GM18907 (cell line): ENCODE measurements at regions not wholly inside any gene's neighbourhood (a gene's known extent, or its start where the extent isn't known, plus 50 kb on each side); places are given as distances from the start of the nearest gene placed in this dataset.
"Not testable (repeated sequence)": the region's sequence is repeated elsewhere in the genome, so short reads cannot be mapped to it uniquely, and the experiment has no call there.

ENCODE experiments used
- ATAC-seq: cut with Tn5 transposase; IDR thresholded peaks from one replicate; pipeline ENCODE4 v1.9.1; 2021; ENCODE audit warnings: mild to moderate bottlenecking, moderate library complexity; ENCODE audit not compliant: unreplicated experiment

- no peak for ATAC-seq
Measured at GRCh38 chr4:151559595-151559994, 150.6 kb downstream of the FHIP1A start.

GRCh38 chr4:151561551-151562256, 152.7 kb downstream of the FHIP1A start:
- ATAC-seq = no peak

- ATAC-seq = no peak
Measured at GRCh38 chr4:151563194-151563593, 154.2 kb downstream of the FHIP1A start.

- no peak for ATAC-seq
Measured at GRCh38 chr4:151564321-151564720, 155.3 kb downstream of the FHIP1A start.

GRCh38 chr4:151565583-151565982, 156.6 kb downstream of the FHIP1A start:
- ATAC-seq = no peak

GRCh38 chr4:151566053-151566452, 157.1 kb downstream of the FHIP1A start:
- no peak for ATAC-seq

GRCh38 chr4:151567056-151567455, 158.1 kb downstream of the FHIP1A start:
- ATAC-seq = peak; percentile 96

GRCh38 chr4:151568966-151569365, 160.0 kb downstream of the FHIP1A start:
- ATAC-seq = no peak

GRCh38 chr4:151569650-151570049, 160.7 kb downstream of the FHIP1A start:
- no peak for ATAC-seq

GRCh38 chr4:151573474-151573873, 164.5 kb downstream of the FHIP1A start:
- ATAC-seq = no peak

- no peak for ATAC-seq
Measured at GRCh38 chr4:151573945-151574344, 165.0 kb downstream of the FHIP1A start.

- no peak for ATAC-seq
Measured at GRCh38 chr4:151574968-151575367, 166.0 kb downstream of the FHIP1A start.

- no peak for ATAC-seq
Measured at GRCh38 chr4:151575646-151576045, 166.7 kb downstream of the FHIP1A start.

- ATAC-seq = no peak
Measured at GRCh38 chr4:151576627-151577026, 167.7 kb downstream of the FHIP1A start.

GRCh38 chr4:151581570-151581969, 172.6 kb downstream of the FHIP1A start:
- no peak for ATAC-seq

- ATAC-seq = no peak
Measured at GRCh38 chr4:151582098-151582497, 173.1 kb downstream of the FHIP1A start.

GRCh38 chr4:151583157-151583914, 174.4 kb downstream of the FHIP1A start:
- no peak for ATAC-seq

GRCh38 chr4:151584101-151584500, 175.1 kb downstream of the FHIP1A start:
- ATAC-seq = no peak

- not testable (repeated sequence) for ATAC-seq
Measured at GRCh38 chr4:151595629-151596028, 165.2 kb downstream of the GATB start.

- not testable (repeated sequence) for ATAC-seq
Measured at GRCh38 chr4:151597691-151598090, 163.1 kb downstream of the GATB start.

- ATAC-seq = no peak
Measured at GRCh38 chr4:151599863-151600262, 160.9 kb downstream of the GATB start.

GRCh38 chr4:151600432-151600831, 160.4 kb downstream of the GATB start:
- no peak for ATAC-seq
